Osteocyte (in vitro differentiated cells): ENCODE measurements at regions not wholly inside any gene's neighbourhood (a gene's known extent, or its start where the extent isn't known, plus 50 kb on each side); places are given as distances from the start of the nearest gene placed in this dataset.
"Not testable (repeated sequence)": the region's sequence is repeated elsewhere in the genome, so short reads cannot be mapped to it uniquely, and the experiment has no call there.

Source experiments
- DNase-seq: peaks from one replicate; pipeline ENCODE4 v3.0.0; 2021; ENCODE audit warnings: mixed read lengths; ENCODE audit not compliant: unreplicated experiment; ENCODE audit errors: extremely low spot score
- H3K27ac Mint-ChIP-seq: one replicate; pipeline ENCODE4 v1.8.0; 2021; ENCODE audit warnings: mild to moderate bottlenecking, mixed read lengths; ENCODE audit not compliant: unreplicated experiment
- H3K27me3 Mint-ChIP-seq: one replicate; pipeline ENCODE4 v1.8.0; 2021; ENCODE audit warnings: mixed read lengths; ENCODE audit not compliant: unreplicated experiment
- H3K36me3 Mint-ChIP-seq: one replicate; pipeline ENCODE4 v1.8.0; 2021; ENCODE audit warnings: mixed read lengths; ENCODE audit not compliant: unreplicated experiment
- H3K4me1 Mint-ChIP-seq: one replicate; pipeline ENCODE4 v1.8.0; 2021; ENCODE audit warnings: mixed read lengths; ENCODE audit not compliant: unreplicated experiment
- H3K4me3 Mint-ChIP-seq: one replicate; pipeline ENCODE4 v1.8.0; 2021; ENCODE audit warnings: mild to moderate bottlenecking, moderate library complexity, mixed read lengths; ENCODE audit not compliant: unreplicated experiment
- H3K9me3 Mint-ChIP-seq: one replicate; pipeline ENCODE4 v1.8.0; 2021; ENCODE audit warnings: mixed read lengths; ENCODE audit not compliant: unreplicated experiment
- TF ChIP-seq, protein P1 (sequence below): fragments of 200-600 bp; sonication (generic); IDR thresholded peaks from 2 replicates; pipeline ENCODE4 v1.5.0; 2021; ENCODE audit warnings: antibody characterized with exemption, mild to moderate bottlenecking, moderate library complexity

DNA sequence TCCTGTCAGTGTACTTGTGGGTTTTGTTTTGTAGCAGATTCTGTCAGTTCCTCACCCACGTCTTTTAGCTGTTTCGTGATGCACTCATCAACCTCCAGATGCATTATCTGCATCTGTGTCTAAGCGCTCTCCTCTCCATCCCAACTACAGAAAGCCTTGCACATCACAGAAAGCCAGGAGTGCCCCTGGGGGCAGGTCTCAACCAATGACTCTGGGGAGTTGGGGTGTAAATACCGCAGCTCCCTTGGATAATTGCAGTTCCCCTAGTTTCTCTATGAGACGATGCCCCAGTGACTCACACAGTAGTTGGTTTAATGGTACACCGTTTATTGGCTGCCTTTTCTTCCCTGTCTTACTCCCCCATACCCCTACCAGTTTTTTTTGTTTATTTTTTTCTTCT is 158.1 kb downstream of the SOX4 start:
- H3K36me3 Mint-ChIP-seq = no peaks in the 10 kb centered on the region
- H3K9me3 Mint-ChIP-seq = no peaks in the 10 kb centered on the region
- no peaks in the 10 kb centered on the region for H3K27me3 Mint-ChIP-seq
- no peak overlapping the region for H3K4me3 Mint-ChIP-seq
- no peak for DNase-seq
- peaks cover 26% of the 10 kb centered on the region for H3K4me1 Mint-ChIP-seq
- H3K27ac Mint-ChIP-seq = no peak overlapping the region
- TF ChIP-seq, protein P1, sequence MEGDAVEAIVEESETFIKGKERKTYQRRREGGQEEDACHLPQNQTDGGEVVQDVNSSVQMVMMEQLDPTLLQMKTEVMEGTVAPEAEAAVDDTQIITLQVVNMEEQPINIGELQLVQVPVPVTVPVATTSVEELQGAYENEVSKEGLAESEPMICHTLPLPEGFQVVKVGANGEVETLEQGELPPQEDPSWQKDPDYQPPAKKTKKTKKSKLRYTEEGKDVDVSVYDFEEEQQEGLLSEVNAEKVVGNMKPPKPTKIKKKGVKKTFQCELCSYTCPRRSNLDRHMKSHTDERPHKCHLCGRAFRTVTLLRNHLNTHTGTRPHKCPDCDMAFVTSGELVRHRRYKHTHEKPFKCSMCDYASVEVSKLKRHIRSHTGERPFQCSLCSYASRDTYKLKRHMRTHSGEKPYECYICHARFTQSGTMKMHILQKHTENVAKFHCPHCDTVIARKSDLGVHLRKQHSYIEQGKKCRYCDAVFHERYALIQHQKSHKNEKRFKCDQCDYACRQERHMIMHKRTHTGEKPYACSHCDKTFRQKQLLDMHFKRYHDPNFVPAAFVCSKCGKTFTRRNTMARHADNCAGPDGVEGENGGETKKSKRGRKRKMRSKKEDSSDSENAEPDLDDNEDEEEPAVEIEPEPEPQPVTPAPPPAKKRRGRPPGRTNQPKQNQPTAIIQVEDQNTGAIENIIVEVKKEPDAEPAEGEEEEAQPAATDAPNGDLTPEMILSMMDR = no peak

DNA sequence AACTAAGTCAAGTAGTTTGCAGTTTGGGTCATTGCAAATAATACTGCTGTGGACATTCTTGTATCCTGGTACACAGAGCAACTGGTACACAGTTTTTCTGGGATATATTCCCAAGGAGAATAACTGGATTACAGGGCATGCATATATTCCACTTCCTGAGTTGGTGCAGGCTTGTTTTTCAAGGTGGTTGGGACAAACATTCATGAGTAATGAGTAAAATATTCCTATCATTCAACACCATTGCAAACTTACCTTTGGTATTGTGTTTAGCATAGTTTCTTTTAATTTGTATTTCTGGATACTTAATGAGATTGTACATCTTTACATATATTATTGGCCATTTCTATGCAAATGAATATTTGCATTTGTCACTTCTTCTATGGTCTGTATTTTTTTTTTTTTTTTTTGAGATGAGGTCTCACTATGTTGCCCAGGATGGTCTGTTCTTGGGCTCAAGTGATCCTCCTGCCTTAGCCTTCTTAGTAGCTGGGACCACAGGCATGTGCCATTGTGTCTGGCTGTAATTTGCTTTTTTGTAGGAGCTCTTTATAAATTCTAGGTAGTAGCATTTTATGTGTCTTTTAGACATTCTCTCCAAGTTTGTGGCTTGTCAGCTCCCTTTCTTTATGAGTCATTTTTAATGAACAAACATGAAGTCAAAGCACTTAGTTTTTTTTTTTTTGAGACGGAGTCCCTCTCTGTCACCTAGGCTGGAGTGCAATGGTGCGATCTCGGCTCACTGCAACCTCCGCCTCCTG is 158.7 kb downstream of the SOX4 start:
- no peak for DNase-seq
- Mint-ChIP-seq H3K36me3 (no peaks in the 10 kb centered on the region), H3K27me3 (no peaks in the 10 kb centered on the region), H3K27ac (no peak overlapping the region), H3K9me3 (no peaks in the 10 kb centered on the region), H3K4me3 (no peak overlapping the region), H3K4me1 (peaks cover 26% of the 10 kb centered on the region)
- TF ChIP-seq, protein P1 = no peak

DNA sequence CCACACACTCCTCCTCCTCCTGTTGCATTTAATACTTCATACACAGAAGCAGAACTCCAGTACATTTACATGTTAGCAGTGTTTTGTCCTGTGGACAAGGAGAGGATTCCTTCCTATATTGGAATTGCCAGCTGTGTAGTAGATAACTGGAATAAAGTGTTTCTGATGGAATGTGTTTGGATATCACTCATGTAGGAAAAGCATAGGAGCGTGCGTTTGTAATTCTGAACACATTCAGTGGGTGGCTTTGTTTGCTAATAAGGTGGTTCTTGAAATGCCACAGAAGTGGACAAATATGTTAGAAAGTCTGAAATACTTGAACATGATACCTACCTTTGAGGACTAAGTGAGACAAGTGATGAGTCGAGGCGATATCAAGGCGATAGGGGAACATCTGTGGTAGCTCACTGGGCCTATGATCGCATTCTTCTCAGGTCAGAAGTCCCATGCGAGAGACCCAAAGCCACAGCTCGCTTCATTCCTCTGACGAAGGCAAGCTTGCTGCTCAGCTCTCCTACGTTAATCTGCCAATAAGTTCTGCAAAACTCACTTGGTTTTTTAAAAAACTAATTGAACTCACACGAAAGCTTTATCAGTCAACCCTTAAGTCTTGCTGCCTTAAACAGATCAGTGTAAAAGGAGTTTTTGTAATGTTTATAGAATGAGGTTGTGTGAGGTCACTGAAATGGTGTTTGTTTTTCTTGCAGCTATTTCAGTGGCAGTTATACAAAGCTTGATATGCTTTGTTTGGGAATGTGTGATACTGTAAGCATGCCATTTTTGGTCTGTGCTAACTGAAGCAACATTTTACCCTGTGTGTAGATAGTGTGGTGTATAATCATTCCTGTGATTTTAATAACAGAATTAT is 159.9 kb downstream of the SOX4 start:
- H3K27ac Mint-ChIP-seq = peak overlapping the region; percentile 34
- H3K4me1 Mint-ChIP-seq = peaks cover 25% of the 10 kb centered on the region
- TF ChIP-seq, protein P1 = no peak
- H3K9me3 Mint-ChIP-seq = no peaks in the 10 kb centered on the region
- no peak overlapping the region for H3K4me3 Mint-ChIP-seq
- H3K36me3 Mint-ChIP-seq = no peaks in the 10 kb centered on the region
- H3K27me3 Mint-ChIP-seq = no peaks in the 10 kb centered on the region
- DNase-seq = no peak

DNA sequence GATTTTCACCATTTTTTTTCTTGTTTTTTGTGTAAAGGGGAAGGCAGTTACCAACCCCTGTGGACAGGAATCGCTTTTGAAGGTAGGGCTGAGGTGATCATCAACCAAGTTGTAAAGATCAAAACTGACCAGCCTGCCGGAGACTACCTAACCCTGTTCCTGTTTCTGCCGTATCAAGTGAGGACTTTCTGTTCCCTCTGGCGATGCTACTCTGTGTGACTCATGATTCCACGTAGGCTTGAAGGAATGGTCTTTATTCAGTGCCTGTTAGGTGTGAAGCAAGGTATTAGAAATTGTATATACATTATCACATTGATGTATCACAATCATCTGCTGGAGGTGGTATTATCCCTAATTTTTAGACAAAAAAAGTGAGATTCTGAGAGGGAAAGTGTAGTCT is 161.3 kb downstream of the SOX4 start:
- Mint-ChIP-seq H3K27ac (no peak overlapping the region), H3K4me3 (no peak overlapping the region), H3K27me3 (no peaks in the 10 kb centered on the region), H3K4me1 (peaks cover 23% of the 10 kb centered on the region), H3K9me3 (no peaks in the 10 kb centered on the region), H3K36me3 (no peaks in the 10 kb centered on the region)
- TF ChIP-seq, protein P1 = no peak
- DNase-seq = no peak

DNA sequence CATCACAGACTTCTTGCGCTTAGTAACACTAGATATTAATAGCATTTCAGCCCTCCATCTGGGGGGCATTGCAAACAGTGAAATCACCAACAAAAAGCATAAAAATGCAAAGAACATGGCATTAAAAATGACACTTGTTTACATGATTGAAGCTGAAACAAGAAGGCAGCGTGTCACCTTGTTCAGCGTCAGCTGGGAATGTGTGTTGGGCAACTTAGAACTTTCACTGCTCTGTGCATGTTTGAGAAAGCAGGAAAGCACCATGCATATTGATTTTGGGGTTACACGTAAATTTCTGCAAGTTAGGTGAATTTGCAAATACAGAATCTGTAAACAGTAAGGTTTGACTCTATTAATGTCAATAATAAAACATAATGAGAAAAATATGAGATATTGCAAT is 162.9 kb downstream of the SOX4 start:
- no peak overlapping the region for H3K27ac Mint-ChIP-seq
- no peaks in the 10 kb centered on the region for H3K9me3 Mint-ChIP-seq
- DNase-seq = no peak
- peaks cover 20% of the 10 kb centered on the region for H3K4me1 Mint-ChIP-seq
- no peak overlapping the region for H3K4me3 Mint-ChIP-seq
- TF ChIP-seq, protein P1 = no peak
- H3K36me3 Mint-ChIP-seq = peaks cover 2% of the 10 kb centered on the region
- H3K27me3 Mint-ChIP-seq = no peaks in the 10 kb centered on the region

DNA sequence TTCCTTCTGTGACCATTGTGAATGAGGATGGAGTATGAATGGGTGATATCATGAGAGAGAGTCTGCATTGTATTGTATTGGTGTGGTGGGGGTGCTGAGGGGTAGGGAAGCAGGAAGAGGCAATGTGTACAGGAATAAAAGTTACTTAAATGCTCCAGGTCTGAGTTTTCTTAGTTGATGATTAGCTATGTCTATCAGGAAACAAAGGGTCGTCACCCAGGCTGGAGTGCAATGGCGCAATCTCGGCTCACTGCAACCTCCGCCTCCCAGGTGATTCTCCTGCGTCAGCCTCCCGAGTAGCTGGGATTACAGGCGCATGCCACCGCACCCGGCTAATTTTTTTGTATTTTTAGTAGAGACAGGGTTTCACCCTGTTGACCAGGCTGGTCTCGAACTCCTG is 163.8 kb downstream of the SOX4 start:
- H3K27ac Mint-ChIP-seq, H3K36me3 Mint-ChIP-seq, H3K4me3 Mint-ChIP-seq: not testable (repeated sequence)

More for the DNA sequence above, 163.8 kb downstream of the SOX4 start:
- H3K9me3 Mint-ChIP-seq, DNase-seq, H3K27me3 Mint-ChIP-seq: not testable (repeated sequence)
- peaks cover 20% of the 10 kb centered on the region for H3K4me1 Mint-ChIP-seq
